Thyroid gland (tissue), 4 donors: ENCODE measurements at regions not wholly inside any gene's neighbourhood (a gene's known extent, or its start where the extent isn't known, plus 50 kb on each side); places are given as distances from the start of the nearest gene placed in this dataset.

Source experiments
- DNase-seq, 2 donors: peaks; one replicate each; pipeline ENCODE4 v3.0.0-alpha.2; 2019
- H3K27ac ChIP-seq, 3 donors: fragments of 200-600 bp; sonication (generic); 1 replicate in 2 of 3; 2 replicates in 1 of 3; pipeline ENCODE4 v1.5.1; 2016 to 2019; ENCODE audit warnings: mild to moderate bottlenecking in 1 of 3, moderate library complexity in 1 of 3
- H3K27me3 ChIP-seq: fragments of 200-600 bp; sonication (generic); one replicate; pipeline ENCODE4 v1.5.1; 2019
- H3K36me3 ChIP-seq, 2 donors: fragments of 200-600 bp; sonication (generic); one replicate each; pipeline ENCODE4 v1.5.1; 2016 to 2019
- H3K4me1 ChIP-seq, 2 donors: fragments of 200-600 bp; sonication (generic); one replicate each; pipeline ENCODE4 v1.5.1; 2017 to 2019
- H3K4me3 ChIP-seq, 3 donors: fragments of 200-600 bp; sonication (generic); replicated peaks in 1 of 3; 1 replicate in 2 of 3; 2 replicates in 1 of 3; pipeline ENCODE4 v1.5.1; 2016; ENCODE audit warnings: mild to moderate bottlenecking in 1 of 3
- H3K9me3 ChIP-seq: fragments of 200-600 bp; sonication (generic); one replicate; pipeline ENCODE4 v1.5.1; 2017
- POLR2A ChIP-seq, 2 donors: fragments of 450-650 bp; IDR thresholded peaks; one replicate each; pipeline ENCODE4 v1.6.1; 2017; ENCODE audit warnings: antibody characterized with exemption in 2 of 2, mild to moderate bottlenecking in 2 of 2, moderate library complexity in 1 of 2
- WGBS, 2 donors: methylation state at CpG; one replicate each; pipeline ENCODE4 v1.1.5; 2017; 5-methylcytosine and 5-hydroxymethylcytosine counted together
- intact Hi-C: fragments of 100-400 bp; cut with DNase I; formaldehyde crosslinking; loops from one replicate; pipeline ENCODE4 v1.15.1; 2023
- TF ChIP-seq, protein P1 (sequence below), 6 experiments: fragments of 200-600 bp in 3 of 6; fragments of 450-650 bp in 3 of 6; sonication (generic) in 3 of 6; IDR thresholded peaks; one replicate each; pipeline ENCODE4 v1.5.1; 2016 to 2019; ENCODE audit warnings: antibody characterized with exemption in 6 of 6, mild to moderate bottlenecking in 2 of 6, inconsistent platforms in 1 of 6, moderate library complexity in 1 of 6

DNA sequence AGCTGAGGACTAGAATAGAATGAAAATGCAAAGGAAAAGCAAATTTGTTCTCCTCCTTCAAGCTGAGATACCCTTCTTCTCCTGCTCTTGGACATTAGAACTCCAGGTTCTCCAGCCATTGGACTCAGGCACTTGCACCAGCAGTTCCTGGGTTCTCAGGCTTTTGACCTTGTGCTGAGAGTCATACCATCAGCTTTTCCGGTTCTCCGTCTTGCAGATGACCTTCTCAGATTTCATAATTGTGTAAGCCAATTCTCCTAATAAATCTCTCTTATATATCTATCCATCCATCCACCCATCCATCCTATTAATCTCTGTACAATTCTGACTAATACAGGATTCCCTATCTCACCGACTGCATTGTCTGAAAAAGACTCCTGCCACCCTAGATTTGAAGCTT lies 108.3 kb downstream of the AHR start:
- Histone ChIP-seq H3K36me3 (no peaks in the 10 kb centered on the region), H3K27ac (no peak overlapping the region), H3K27me3 (no peaks in the 10 kb centered on the region), H3K9me3 (no peaks in the 10 kb centered on the region), H3K4me1 (peaks cover 15 to 20% of the 10 kb centered on the region in 2 donors), H3K4me3 (no peak overlapping the region)
- intact Hi-C loops, result no loop called here
- TF ChIP-seq, protein P1, sequence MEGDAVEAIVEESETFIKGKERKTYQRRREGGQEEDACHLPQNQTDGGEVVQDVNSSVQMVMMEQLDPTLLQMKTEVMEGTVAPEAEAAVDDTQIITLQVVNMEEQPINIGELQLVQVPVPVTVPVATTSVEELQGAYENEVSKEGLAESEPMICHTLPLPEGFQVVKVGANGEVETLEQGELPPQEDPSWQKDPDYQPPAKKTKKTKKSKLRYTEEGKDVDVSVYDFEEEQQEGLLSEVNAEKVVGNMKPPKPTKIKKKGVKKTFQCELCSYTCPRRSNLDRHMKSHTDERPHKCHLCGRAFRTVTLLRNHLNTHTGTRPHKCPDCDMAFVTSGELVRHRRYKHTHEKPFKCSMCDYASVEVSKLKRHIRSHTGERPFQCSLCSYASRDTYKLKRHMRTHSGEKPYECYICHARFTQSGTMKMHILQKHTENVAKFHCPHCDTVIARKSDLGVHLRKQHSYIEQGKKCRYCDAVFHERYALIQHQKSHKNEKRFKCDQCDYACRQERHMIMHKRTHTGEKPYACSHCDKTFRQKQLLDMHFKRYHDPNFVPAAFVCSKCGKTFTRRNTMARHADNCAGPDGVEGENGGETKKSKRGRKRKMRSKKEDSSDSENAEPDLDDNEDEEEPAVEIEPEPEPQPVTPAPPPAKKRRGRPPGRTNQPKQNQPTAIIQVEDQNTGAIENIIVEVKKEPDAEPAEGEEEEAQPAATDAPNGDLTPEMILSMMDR (IDR thresholded peaks at IDR 0.05), result no peak
- no peak for TF ChIP-seq POLR2A (IDR thresholded peaks at IDR 0.05)
- WGBS, 2 donors, result 83 to 88% methylated on average over 3 of the region's 3 CpGs
- DNase-seq, result no peak

DNA sequence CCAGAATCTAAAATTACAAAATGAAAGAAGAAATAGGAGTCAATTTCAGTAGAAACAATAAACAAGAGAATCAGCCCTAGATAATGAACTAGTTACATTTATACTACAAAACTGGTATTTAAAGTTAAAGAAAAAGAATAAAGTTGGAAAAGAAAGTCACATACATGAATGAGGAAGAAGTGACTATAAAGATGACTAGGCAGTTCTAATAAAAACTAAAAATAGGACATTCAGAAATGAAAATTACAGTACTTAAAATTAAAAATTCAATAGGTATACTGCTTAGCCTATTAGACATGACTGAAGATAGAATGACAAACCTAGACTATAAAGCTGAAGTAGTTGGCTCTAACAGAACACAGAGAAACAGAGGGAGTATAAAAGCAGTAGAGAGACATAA lies 108.8 kb downstream of the AHR start:
- peaks cover 15 to 20% of the 10 kb centered on the region in 2 donors for H3K4me1 ChIP-seq
- intact Hi-C loops, result no loop called here
- H3K27me3 ChIP-seq, result no peaks in the 10 kb centered on the region
- no peak overlapping the region for H3K4me3 ChIP-seq
- TF ChIP-seq POLR2A (IDR thresholded peaks at IDR 0.05), result no peak
- TF ChIP-seq, protein P1 (IDR thresholded peaks at IDR 0.05), result no peak
- H3K9me3 ChIP-seq, result no peaks in the 10 kb centered on the region
- H3K27ac ChIP-seq, result no peak overlapping the region
- no peak for DNase-seq
- H3K36me3 ChIP-seq, result no peaks in the 10 kb centered on the region

DNA sequence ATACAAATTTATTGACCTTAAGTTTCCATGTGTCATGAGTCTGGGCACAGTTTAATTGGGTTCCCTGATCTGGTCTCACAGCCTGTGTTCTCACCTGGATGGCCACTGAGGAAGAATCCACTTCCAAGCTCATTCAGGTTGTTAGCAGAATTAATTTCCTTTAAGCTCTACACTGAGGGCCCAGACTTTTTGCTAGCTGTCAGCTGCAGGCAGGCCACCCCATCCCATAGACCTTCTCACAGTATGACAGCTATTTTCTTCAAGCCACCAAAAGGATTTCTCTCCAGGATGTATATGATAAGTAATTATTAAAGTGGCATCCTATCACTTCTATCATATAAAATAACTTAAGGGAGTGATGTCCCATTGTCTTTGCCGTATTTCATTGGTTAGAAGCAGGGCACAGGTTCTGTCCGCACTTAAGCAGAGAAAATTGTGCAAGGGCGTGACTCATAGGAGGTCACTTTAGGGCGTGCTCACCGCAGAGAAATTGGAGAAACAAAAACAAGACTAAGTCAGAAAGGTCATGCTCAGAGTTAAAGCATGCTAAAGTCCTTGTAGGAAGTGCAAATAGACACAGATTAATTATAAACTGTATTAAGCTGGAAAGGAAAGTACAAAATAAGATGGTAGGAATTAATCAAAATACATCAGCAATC lies 109.9 kb downstream of the AHR start:
- Histone ChIP-seq H3K36me3 (no peaks in the 10 kb centered on the region), H3K4me3 (no peak overlapping the region), H3K27ac (peak overlapping the region in 1 of 3 donors; percentile 23), H3K27me3 (no peaks in the 10 kb centered on the region), H3K4me1 (peaks cover 15 to 20% of the 10 kb centered on the region in 2 donors), H3K9me3 (no peaks in the 10 kb centered on the region)
- 58 to 62% methylated on average over 5 of the region's 5 CpGs for WGBS, 2 donors
- DNase-seq, result peak; percentile 4 to 8
- TF ChIP-seq, protein P1 (IDR thresholded peaks at IDR 0.05), result no peak
- no peak for TF ChIP-seq POLR2A (IDR thresholded peaks at IDR 0.05)
- intact Hi-C loops, result no loop called here

DNA sequence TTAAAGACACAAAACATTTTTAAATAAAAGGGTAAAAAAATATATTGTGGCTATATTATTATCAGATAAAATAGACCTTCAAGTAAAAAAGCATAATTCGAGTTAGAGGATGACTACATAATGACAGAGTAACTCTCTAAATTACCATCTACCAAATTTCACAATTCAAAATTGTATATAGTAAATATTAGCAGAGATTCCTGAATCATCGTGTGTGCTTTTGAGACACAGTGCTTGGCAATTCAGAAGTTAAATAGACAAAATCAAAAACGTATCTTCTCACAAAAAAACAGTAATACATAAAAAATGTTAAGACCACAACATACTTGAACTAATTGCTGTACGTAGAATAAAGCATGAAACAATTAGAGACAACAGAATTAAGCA lies 110.4 kb downstream of the AHR start:
- H3K27me3 ChIP-seq, result no peaks in the 10 kb centered on the region
- H3K27ac ChIP-seq, result no peak overlapping the region
- intact Hi-C loops, result no loop called here
- TF ChIP-seq, protein P1 (IDR thresholded peaks at IDR 0.05), result no peak
- no peak for TF ChIP-seq POLR2A (IDR thresholded peaks at IDR 0.05)
- H3K4me1 ChIP-seq, result peaks cover 15 to 20% of the 10 kb centered on the region in 2 donors
- no peak overlapping the region for H3K4me3 ChIP-seq
- WGBS, 2 donors, result 89 to 90% methylated on average over 4 of the region's 4 CpGs
- H3K36me3 ChIP-seq, result no peaks in the 10 kb centered on the region
- H3K9me3 ChIP-seq, result no peaks in the 10 kb centered on the region
- no peak for DNase-seq

DNA sequence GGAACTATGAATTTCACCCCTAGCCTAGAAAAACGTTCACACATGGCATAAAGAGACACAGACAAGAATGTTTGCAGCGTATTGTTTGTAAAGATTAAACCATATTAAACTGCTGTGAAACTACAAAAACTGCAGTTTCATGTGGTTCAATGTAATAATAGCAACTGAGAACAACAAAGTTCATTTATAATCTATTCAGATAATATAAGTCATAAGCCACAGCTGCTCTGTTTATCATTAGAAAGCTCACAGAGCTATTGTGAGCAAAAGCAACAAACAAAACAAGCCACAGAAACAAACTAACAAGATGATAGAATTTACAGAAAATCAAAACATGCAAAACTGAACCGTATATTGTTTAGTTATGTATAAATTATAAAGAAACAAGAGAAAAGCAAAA lies 113.5 kb downstream of the AHR start:
- peaks cover 15 to 17% of the 10 kb centered on the region in 2 donors for H3K4me1 ChIP-seq
- H3K36me3 ChIP-seq, result no peaks in the 10 kb centered on the region
- WGBS, 2 donors, result 84 to 90% methylated on average over 3 of the region's 3 CpGs
- TF ChIP-seq, protein P1 (IDR thresholded peaks at IDR 0.05), result no peak
- TF ChIP-seq POLR2A (IDR thresholded peaks at IDR 0.05), result no peak
- H3K4me3 ChIP-seq, result no peak overlapping the region
- H3K27me3 ChIP-seq, result no peaks in the 10 kb centered on the region
- intact Hi-C loops, result no loop called here
- no peaks in the 10 kb centered on the region for H3K9me3 ChIP-seq
- no peak overlapping the region for H3K27ac ChIP-seq
- DNase-seq, result no peak
